Stimulated activated CD8-positive, alpha-beta memory T cell treated with anti-CD3 and anti-CD28 coated beads, Interleukin-2, amount 100 ng/mL, for 1 hour (primary cell): ENCODE measurements at regions not wholly inside any gene's neighbourhood (a gene's known extent, or its start where the extent isn't known, plus 50 kb on each side); places are given as distances from the start of the nearest gene placed in this dataset.
"Not testable (repeated sequence)": the region's sequence is repeated elsewhere in the genome, so short reads cannot be mapped to it uniquely, and the experiment has no call there.

Experiments
- DNase-seq, 2 donors: peaks; one replicate each; pipeline ENCODE4 v3.0.0-alpha.2; 2020; ENCODE audit warnings: low read depth in 2 of 2

- no peak for DNase-seq
Observed at GRCh38 chr4:180219080-180219479, 2024.1 kb upstream of the TENM3 start.

GRCh38 chr4:180225977-180226376, 2017.2 kb upstream of the TENM3 start:
- no peak for DNase-seq

- DNase-seq: no peak
Observed at GRCh38 chr4:180234730-180235129, 2008.5 kb upstream of the TENM3 start.

DNA sequence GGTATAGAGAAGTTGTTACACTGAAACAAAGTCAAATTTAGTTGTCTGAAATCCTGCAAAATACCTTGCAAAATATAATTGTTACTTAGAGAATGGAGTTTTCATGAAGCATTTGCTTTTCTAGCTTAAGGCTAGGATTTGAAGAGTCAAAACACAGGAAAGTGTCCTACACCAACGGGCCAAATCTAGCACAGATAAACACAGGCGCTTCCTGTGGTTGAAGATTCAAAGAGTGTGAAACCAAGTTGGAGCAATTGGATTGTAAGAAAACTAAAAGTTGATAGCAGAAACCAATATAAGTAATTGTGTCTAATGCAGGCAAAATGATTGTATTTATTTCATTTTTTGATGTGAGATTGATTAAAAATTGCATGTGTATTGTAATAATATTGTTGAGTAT, 2002.5 kb upstream of the TENM3 start:
- no peak for DNase-seq

DNA sequence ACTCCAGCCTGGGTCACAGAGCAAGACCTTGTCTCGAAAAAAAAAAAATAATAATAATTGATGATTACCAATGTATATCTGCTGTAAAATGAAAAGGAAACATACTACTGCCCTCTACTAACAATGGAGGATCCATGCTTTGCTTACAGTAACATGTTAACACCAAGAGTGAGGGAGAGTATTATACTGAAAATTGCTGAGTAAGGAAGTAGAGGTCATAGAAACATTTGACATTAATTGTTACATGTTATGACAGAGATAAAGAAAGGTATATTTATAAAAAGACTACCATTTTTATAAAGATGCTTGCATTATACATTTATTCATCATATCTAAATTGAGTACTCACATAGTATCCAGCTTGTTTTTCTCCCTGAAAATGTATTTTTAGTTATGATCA, 1989.8 kb upstream of the TENM3 start:
- DNase-seq: no peak

GRCh38 chr4:180261346-180261745, 1981.9 kb upstream of the TENM3 start:
- DNase-seq: no peak

- no peak for DNase-seq
Observed at GRCh38 chr4:180280076-180280475, 1963.1 kb upstream of the TENM3 start.

- DNase-seq: no peak
Observed at GRCh38 chr4:180280726-180281297, 1962.4 kb upstream of the TENM3 start.

DNA sequence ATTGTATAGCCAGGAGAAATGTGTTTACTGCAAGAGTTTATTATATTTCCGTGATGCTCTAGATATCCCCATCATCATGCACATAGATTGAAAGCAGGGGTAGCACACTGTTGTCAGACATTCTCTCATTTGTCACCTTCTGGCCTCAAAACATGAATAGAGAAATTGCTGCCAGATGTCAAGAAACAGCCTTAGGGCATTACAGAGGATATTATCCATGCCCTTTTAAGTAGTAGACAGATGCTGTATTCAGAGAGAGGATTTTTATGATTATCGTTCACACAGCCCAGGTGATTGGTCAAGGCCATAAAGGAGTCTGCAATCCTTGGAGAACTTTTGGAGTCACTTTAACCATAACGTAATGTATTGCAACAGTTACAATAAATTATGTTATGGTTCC, 1961.5 kb upstream of the TENM3 start:
- DNase-seq: no peak

DNA sequence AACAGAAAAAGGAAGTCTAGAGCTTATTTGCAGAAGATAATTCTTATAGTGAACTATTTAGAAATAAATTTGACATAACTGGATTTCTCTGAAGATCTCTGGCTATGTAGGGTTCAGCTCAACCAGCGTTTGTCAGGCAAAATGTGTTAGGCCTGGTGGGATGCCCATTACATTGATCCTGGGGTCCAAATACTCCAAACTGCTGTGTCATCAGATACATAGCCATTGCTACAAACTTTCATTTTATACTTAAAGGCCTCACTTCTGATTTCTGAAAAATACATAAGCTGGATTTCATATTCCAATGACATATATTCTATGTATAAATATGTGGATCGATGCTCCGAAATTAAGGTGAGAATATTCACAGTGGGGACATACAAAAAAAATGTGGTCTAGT, 1958.9 kb upstream of the TENM3 start:
- no peak for DNase-seq

DNA sequence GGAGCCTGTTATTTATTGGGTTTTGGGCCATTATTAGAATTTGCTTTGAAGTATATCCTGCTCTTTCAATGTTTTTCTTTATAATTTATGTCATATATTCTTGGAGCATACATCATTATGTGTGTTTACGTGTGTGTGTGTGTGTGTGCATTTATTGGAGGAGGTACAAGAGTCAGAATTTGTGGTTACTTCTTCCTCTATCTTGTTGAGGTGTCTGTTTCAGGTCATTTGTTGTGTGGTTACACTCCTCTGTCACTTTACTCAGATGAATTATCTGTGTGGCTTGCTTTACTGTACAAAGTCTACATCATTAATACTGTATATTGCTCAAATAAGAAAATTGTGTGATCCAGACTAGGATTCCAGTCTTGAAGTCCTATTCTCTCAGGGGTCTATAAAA, 1957.4 kb upstream of the TENM3 start:
- DNase-seq: no peak

DNA sequence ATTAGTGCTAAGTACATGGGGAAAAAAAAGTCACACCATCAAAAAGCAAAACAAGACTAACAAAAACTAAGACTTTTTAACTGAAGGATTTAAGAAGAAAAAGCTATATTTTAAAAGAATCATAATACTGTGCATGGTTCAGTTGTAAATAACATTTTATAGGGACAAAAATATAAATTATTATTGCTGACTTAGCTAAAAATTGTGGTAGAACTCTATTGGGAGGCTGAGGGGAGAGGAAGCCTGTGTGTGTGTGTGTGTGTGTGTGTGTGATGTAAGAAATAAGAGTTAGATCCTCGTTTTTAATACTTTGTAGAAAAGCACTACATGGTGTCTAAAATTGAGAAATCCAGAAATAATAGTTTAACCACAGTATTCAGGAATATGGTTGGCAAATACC, 1950.9 kb upstream of the TENM3 start:
- DNase-seq: no peak

DNA sequence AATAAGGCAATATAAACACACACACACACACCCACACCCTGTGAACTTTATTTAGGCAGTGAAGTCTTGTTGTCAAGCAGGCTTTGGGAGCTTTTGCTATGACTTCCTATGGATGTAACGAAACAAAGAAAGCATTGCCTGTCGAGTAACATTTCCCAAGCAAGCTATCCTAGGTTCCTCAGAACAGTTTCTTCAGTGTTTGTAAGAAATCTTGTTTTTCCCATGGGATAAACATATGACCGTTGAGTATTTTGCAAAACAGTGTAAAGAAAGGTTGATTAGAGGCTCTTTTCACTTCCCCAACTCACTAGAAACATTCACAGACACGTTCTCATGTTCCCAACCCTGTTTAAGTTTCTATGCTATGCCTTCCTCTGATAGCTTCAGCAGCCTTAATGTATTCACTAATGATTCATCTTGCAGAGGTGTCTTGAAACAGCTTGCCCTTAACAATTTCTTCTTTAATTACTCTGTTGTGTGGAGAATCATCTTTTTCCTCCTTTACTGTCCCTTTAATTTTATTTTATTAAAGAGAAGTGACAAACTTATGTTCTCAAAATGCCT, 1947.1 kb upstream of the TENM3 start:
- no peak for DNase-seq

GRCh38 chr4:180304321-180304720, 1938.9 kb upstream of the TENM3 start:
- no peak for DNase-seq

- no peak for DNase-seq
Observed at GRCh38 chr4:180310616-180311015, 1932.6 kb upstream of the TENM3 start.

GRCh38 chr4:180314972-180315371, 1928.2 kb upstream of the TENM3 start:
- no peak for DNase-seq

DNA sequence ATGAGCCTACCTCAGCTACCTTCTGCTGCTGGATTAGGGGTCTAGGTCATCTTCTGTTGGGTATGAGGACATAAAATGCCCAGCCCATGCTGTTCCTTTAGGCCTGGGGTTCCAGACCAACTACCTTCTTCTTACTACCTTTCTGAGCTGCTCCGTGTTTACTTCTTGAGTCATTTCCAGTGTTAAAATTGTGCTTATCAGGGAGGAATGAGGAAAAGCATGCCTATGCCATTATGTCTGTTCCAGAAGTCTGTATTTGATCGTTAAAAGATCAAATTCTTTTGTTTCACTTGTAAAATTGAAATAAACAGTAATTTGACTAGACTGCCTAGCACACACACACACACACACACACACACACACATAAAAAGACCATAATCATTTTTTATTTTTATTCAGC, 1912.7 kb upstream of the TENM3 start:
- no peak for DNase-seq

- DNase-seq: no peak
Observed at GRCh38 chr4:180333162-180333561, 1910.0 kb upstream of the TENM3 start.

- no peak for DNase-seq
Observed at GRCh38 chr4:180335566-180335965, 1907.6 kb upstream of the TENM3 start.

GRCh38 chr4:180336494-180337090, 1906.6 kb upstream of the TENM3 start:
- DNase-seq: no peak

DNA sequence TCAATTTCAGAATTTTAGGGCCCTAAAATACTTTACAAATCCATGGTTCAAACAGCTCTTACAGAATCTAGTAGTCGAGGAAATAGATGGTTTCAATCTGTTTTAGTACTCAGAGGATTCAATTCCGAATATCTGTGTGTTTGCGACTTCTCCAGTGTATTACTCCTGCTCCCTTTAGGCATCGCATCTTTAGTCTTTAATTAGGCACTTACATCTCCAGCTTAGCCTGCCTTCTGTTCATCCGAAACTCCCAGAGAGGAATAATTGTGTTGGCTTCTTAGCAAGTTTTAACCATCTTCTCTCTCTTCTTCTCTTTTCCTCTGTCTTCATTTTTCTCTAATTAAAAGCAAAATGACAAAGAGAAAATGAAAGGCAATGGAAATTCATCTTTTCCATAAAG, 1901.3 kb upstream of the TENM3 start:
- no peak for DNase-seq

DNA sequence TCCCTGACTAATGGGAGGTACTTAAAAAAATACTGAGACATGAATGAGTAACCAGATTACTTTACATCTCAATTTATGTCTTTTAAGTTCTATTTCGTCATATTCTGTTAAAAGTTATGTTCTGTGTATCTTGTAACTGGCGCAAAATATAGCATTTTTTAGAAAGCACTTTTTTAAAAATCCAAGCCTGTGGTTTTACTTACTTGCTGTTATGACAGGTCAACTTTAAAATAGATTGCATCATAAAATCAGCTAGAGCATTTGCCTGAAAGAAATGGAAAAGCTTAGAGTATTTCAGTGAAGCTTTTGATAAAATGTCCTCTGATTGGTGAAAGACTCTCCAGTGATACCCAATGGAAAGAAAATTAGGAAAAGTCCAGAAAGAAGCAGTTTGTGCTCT, 1892.3 kb upstream of the TENM3 start:
- no peak for DNase-seq

DNA sequence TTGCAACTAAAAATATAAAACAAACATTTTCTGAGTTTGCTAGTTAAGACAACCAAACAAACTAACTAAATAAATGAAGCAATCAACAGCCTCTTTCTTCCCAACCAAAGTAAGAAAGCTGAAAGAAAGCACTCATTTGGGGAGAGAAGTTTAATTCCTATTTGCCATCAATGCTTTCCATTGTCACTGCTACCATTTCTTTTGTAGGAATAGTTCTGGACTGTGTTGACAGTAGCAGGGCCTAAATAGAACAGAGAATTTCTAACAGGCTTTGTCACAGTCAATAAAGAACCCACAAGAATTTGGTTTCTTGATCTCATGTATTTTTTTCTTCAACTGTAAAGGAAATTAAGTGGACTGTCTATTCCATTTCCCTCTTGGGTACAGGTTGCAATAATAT, 1886.4 kb upstream of the TENM3 start:
- no peak for DNase-seq

GRCh38 chr4:180360113-180360512, 1883.1 kb upstream of the TENM3 start:
- not testable (repeated sequence) for DNase-seq
